Smooth muscle cell (in vitro differentiated cells): ENCODE measurements at regions not wholly inside any gene's neighbourhood (a gene's known extent, or its start where the extent isn't known, plus 50 kb on each side); places are given as distances from the start of the nearest gene placed in this dataset.
A peak's percentile ranks its signal among the peaks of the same experiment; 100 is the strongest.

ENCODE experiments used
- DNase-seq: peaks from one replicate; lab custom pipeline; 2025; ENCODE audit not compliant: unreplicated experiment; lab: John Stamatoyannopoulos, UW
- H2AFZ ChIP-seq: fragments of 200-600 bp; sonication (generic); 2 replicates; pipeline ENCODE4 v1.6.0; 2016; ENCODE audit warnings: antibody characterized with exemption, low read depth, mild to moderate bottlenecking
- H3F3A ChIP-seq: fragments of 200-600 bp; sonication (generic); 2 replicates; pipeline ENCODE4 v1.6.0; 2017; ENCODE audit warnings: antibody characterized with exemption, low read depth
- H3K27ac ChIP-seq: fragments of 200-600 bp; sonication (generic); 2 replicates; pipeline ENCODE4 v1.5.1; 2016; ENCODE audit warnings: low read depth, mild to moderate bottlenecking
- H3K27me3 ChIP-seq: fragments of 200-600 bp; sonication (generic); 2 replicates; pipeline ENCODE4 v1.6.1; 2016; ENCODE audit warnings: low read depth, mild to moderate bottlenecking
- H3K36me3 ChIP-seq: fragments of 200-600 bp; sonication (generic); 2 replicates; pipeline ENCODE4 v1.5.1; 2016; ENCODE audit warnings: low read depth
- H3K4me1 ChIP-seq: fragments of 200-600 bp; sonication (generic); 2 replicates; pipeline ENCODE4 v1.5.1; 2016; ENCODE audit warnings: low read depth
- H3K4me2 ChIP-seq: fragments of 200-600 bp; sonication (generic); 2 replicates; pipeline ENCODE4 v1.6.0; 2016; ENCODE audit warnings: mild to moderate bottlenecking
- H3K4me3 ChIP-seq: fragments of 200-600 bp; sonication (generic); 2 replicates; pipeline ENCODE4 v1.5.1; 2016; ENCODE audit warnings: mild to moderate bottlenecking
- H3K79me2 ChIP-seq: fragments of 200-600 bp; sonication (generic); 2 replicates; pipeline ENCODE4 v1.6.0; 2016; ENCODE audit warnings: low read depth, mild to moderate bottlenecking
- H3K9ac ChIP-seq: fragments of 200-600 bp; sonication (generic); 2 replicates; pipeline ENCODE4 v1.6.0; 2016; ENCODE audit warnings: low read depth
- H3K9me3 ChIP-seq: fragments of 200-600 bp; sonication (generic); replicated peaks from 2 replicates; pipeline ENCODE4 v1.5.1; 2016; ENCODE audit warnings: low read depth
- H4K20me1 ChIP-seq: fragments of 200-600 bp; sonication (generic); 2 replicates; pipeline ENCODE4 v1.6.0; 2016; ENCODE audit warnings: low read depth
- CTCF ChIP-seq: fragments of 200-600 bp; sonication (generic); IDR thresholded peaks from 2 replicates; pipeline ENCODE4 v1.5.1; 2017; ENCODE audit warnings: borderline replicate concordance, mild to moderate bottlenecking, antibody characterized with exemption; ENCODE audit not compliant: insufficient read depth, poor library complexity, severe bottlenecking
- WGBS: methylation state at CpG from one replicate; pipeline ENCODE4 v1.1.7; 2016; ENCODE audit warnings: low lambda C conversion rate; 5-methylcytosine and 5-hydroxymethylcytosine counted together

- WGBS, result 96% methylated on average over 3 of the region's 3 CpGs
- TF ChIP-seq CTCF, result no peak
- H3K9me3 ChIP-seq, result no peaks in the 10 kb centered on the region
- H2AFZ ChIP-seq, result no peak overlapping the region
- H3K27ac ChIP-seq, result no peak overlapping the region
- no peaks in the 10 kb centered on the region for H3K79me2 ChIP-seq
- H3K4me3 ChIP-seq, result no peak overlapping the region
- no peak overlapping the region for H3K4me2 ChIP-seq
- no peaks in the 10 kb centered on the region for H3K36me3 ChIP-seq
- no peak for DNase-seq
- H4K20me1 ChIP-seq, result no peaks in the 10 kb centered on the region
- no peaks in the 10 kb centered on the region for H3F3A ChIP-seq
- H3K9ac ChIP-seq, result no peak overlapping the region
- peaks cover 19% of the 10 kb centered on the region for H3K4me1 ChIP-seq
- peaks cover 16% of the 10 kb centered on the region for H3K27me3 ChIP-seq
These were observed 124.1 kb upstream of the IFNGR1 start for GRCh38 chr6:137343241-137343640.

- Histone ChIP-seq H3K4me3 (peak overlapping the region; percentile 31), H3K79me2 (no peaks in the 10 kb centered on the region), H2AFZ (no peak overlapping the region)
These were observed 123.5 kb upstream of the IFNGR1 start for GRCh38 chr6:137342607-137343190.

GRCh38 chr6:137341681-137342195 is 122.6 kb upstream of the IFNGR1 start:
- DNase-seq, result no peak
- no peak overlapping the region for H3K9ac ChIP-seq
- H3K36me3 ChIP-seq, result no peaks in the 10 kb centered on the region
- 71% methylated on average over 15 of the region's 15 CpGs for WGBS
- H4K20me1 ChIP-seq, result no peaks in the 10 kb centered on the region
- H2AFZ ChIP-seq, result no peak overlapping the region
- no peaks in the 10 kb centered on the region for H3K9me3 ChIP-seq
- H3K4me3 ChIP-seq, result no peak overlapping the region
- H3K4me2 ChIP-seq, result no peak overlapping the region
- no peaks in the 10 kb centered on the region for H3K79me2 ChIP-seq
- H3K27me3 ChIP-seq, result peaks cover 16% of the 10 kb centered on the region
- TF ChIP-seq CTCF, result peak; percentile 11
- no peak overlapping the region for H3K27ac ChIP-seq
- peaks cover 19% of the 10 kb centered on the region for H3K4me1 ChIP-seq
- H3F3A ChIP-seq, result no peaks in the 10 kb centered on the region

More at GRCh38 chr6:137342607-137343190, 123.5 kb upstream of the IFNGR1 start:
- Histone ChIP-seq H4K20me1 (no peaks in the 10 kb centered on the region), H3K4me2 (no peak overlapping the region), H3F3A (no peaks in the 10 kb centered on the region), H3K9me3 (no peaks in the 10 kb centered on the region), H3K9ac (no peak overlapping the region), H3K4me1 (peaks cover 19% of the 10 kb centered on the region), H3K27ac (no peak overlapping the region), H3K27me3 (peaks cover 16% of the 10 kb centered on the region), H3K36me3 (no peaks in the 10 kb centered on the region)
- 67% methylated on average over 11 of the region's 12 CpGs for WGBS
- TF ChIP-seq CTCF, result no peak
- DNase-seq, result no peak
